Endothelial cell of umbilical vein (primary cell): ENCODE measurements at regions not wholly inside any gene's neighbourhood (a gene's known extent, or its start where the extent isn't known, plus 50 kb on each side); places are given as distances from the start of the nearest gene placed in this dataset.

ENCODE experiments used
- BruUV-seq: library from RNA; stranded (reverse); fragments of 400-500 nt; replicated peaks from 2 replicates; lab custom pipeline; 2021; lab: Mats Ljungman, UMichigan
- CTCF ChIA-PET: fragments of 300-600, 350-600 bp; sonication (Branson Sonifier 250); formaldehyde crosslinking; loops from one replicate; lab custom pipeline; 2021; ENCODE audit warnings: antibody characterized with exemption, inconsistent platforms; lab: Charles Lee
- POLR2A ChIA-PET: fragments of 300-600, 350-600 bp; sonication (Branson Sonifier 250); formaldehyde crosslinking; loops from one replicate; lab custom pipeline; 2021; ENCODE audit warnings: antibody characterized with exemption, inconsistent platforms; lab: Charles Lee
- DNase-seq: peaks from one replicate; pipeline ENCODE4 v3.0.0-alpha.2; 2011; ENCODE audit warnings: low read depth, low spot score
- FAIRE-seq: peaks from 2 replicates; lab custom pipeline; 2011; peaks lifted over from hg19 to GRCh38; lab: Jason Lieb, UNC
- H2AFZ ChIP-seq: 2 replicates; pipeline ENCODE4 v1.6.0; 2012; ENCODE audit warnings: low read depth, low read length, control low read depth, inconsistent platforms
- H3K27ac ChIP-seq: 2 replicates; pipeline ENCODE4 v1.5.1; 2011; ENCODE audit warnings: low read depth, mild to moderate bottlenecking, control low read depth, low read length, moderate library complexity; ENCODE audit not compliant: insufficient read depth
- H3K27me3 ChIP-seq, 2 experiments: 2 replicates each; pipeline versions ENCODE4 v1.6.0 to v1.6.1; 2011; ENCODE audit warnings: low read length in 2 of 2, mixed read lengths in 1 of 2; ENCODE audit not compliant: control insufficient read depth in 2 of 2, insufficient read depth in 2 of 2
- H3K36me3 ChIP-seq, 2 experiments: 2 replicates in 1 of 2; 3 replicates in 1 of 2; pipeline ENCODE4 v1.5.1; 2011; ENCODE audit warnings: low read length in 2 of 2, mild to moderate bottlenecking in 1 of 2, moderate library complexity in 1 of 2; ENCODE audit not compliant: control insufficient read depth in 2 of 2, insufficient read depth in 2 of 2; ENCODE audit errors: extremely low read depth in 1 of 2
- H3K4me1 ChIP-seq: 3 replicates; pipeline ENCODE4 v1.5.1; 2011; ENCODE audit warnings: mild to moderate bottlenecking, low read length; ENCODE audit not compliant: control insufficient read depth, insufficient read depth; ENCODE audit errors: extremely low read depth
- H3K4me2 ChIP-seq: 2 replicates; pipeline ENCODE4 v1.6.1; 2011; ENCODE audit warnings: low read length, control low read depth, mixed read lengths; ENCODE audit not compliant: insufficient read depth
- H3K4me3 ChIP-seq, 3 experiments: fragments of 200-600 bp in 1 of 3; sonication (generic), shearing (Covaris generic) in 1 of 3; replicated peaks in 1 of 3; 2 replicates each; pipeline ENCODE4 v1.5.1; 2011 to 2016; ENCODE audit warnings: control low read depth in 3 of 3, low read length in 3 of 3, mild to moderate bottlenecking in 2 of 3, inconsistent platforms in 1 of 3, low read depth in 1 of 3, moderate library complexity in 1 of 3; ENCODE audit not compliant: insufficient read depth in 1 of 3
- H3K79me2 ChIP-seq: 2 replicates; pipeline ENCODE4 v1.6.0; 2012; ENCODE audit warnings: low read length, inconsistent platforms; ENCODE audit not compliant: control insufficient read depth, insufficient read depth
- H3K9ac ChIP-seq: replicated peaks from 2 replicates; pipeline ENCODE3; 2011; ENCODE audit warnings: low read length, control low read depth; ENCODE audit not compliant: insufficient read depth; ENCODE audit errors: extremely low read depth
- H3K9me1 ChIP-seq: replicated peaks from 3 replicates; pipeline ENCODE4 v1.6.0; 2011; ENCODE audit warnings: mild to moderate bottlenecking, low read length; ENCODE audit not compliant: control insufficient read depth, insufficient read depth; ENCODE audit errors: extremely low read depth
- H3K9me3 ChIP-seq: replicated peaks from 2 replicates; pipeline ENCODE4 v1.5.1; 2012; ENCODE audit warnings: low read length, inconsistent platforms; ENCODE audit not compliant: control insufficient read depth, insufficient read depth
- H4K20me1 ChIP-seq: replicated peaks from 2 replicates; pipeline ENCODE3; 2011; ENCODE audit warnings: mild to moderate bottlenecking, low read length; ENCODE audit not compliant: control insufficient read depth, insufficient read depth; ENCODE audit errors: extremely low read depth
- EZH2 ChIP-seq: IDR thresholded peaks from 2 replicates; pipeline ENCODE4 v1.6.1; 2012; ENCODE audit warnings: borderline replicate concordance, low read depth, mild to moderate bottlenecking, moderate library complexity, low read length, inconsistent platforms; ENCODE audit not compliant: severe bottlenecking
- FOS ChIP-seq: IDR thresholded peaks from 2 replicates; pipeline ENCODE4 v1.6.1; 2011; ENCODE audit warnings: mild to moderate bottlenecking, low read length, moderate library complexity, borderline replicate concordance; ENCODE audit not compliant: insufficient read depth
- GATA2 ChIP-seq: IDR thresholded peaks from 2 replicates; pipeline ENCODE4 v1.7.0; 2011; ENCODE audit warnings: low read depth, mild to moderate bottlenecking, moderate library complexity, mixed read lengths, low read length; ENCODE audit not compliant: insufficient read length, insufficient read depth
- POLR2AphosphoS5 ChIP-seq: IDR thresholded peaks from 2 replicates; pipeline ENCODE4 v1.6.1; 2012; ENCODE audit warnings: low read depth, mild to moderate bottlenecking, control low read depth, low read length, moderate library complexity; ENCODE audit not compliant: insufficient read depth
- dilution Hi-C: fragments of 300-500 bp; cut with MboI; formaldehyde crosslinking; loops from one replicate; pipeline ENCODE4 v1.15.0; 2019; ENCODE audit warnings: low sequenced_read_pairs; ENCODE audit not compliant: extremely low pct_ligation_motif_present
- intact Hi-C: fragments of 100-400 bp; cut with micrococcal nuclease; formaldehyde crosslinking; loops from one replicate; pipeline ENCODE4 v1.10.0; 2022

DNA sequence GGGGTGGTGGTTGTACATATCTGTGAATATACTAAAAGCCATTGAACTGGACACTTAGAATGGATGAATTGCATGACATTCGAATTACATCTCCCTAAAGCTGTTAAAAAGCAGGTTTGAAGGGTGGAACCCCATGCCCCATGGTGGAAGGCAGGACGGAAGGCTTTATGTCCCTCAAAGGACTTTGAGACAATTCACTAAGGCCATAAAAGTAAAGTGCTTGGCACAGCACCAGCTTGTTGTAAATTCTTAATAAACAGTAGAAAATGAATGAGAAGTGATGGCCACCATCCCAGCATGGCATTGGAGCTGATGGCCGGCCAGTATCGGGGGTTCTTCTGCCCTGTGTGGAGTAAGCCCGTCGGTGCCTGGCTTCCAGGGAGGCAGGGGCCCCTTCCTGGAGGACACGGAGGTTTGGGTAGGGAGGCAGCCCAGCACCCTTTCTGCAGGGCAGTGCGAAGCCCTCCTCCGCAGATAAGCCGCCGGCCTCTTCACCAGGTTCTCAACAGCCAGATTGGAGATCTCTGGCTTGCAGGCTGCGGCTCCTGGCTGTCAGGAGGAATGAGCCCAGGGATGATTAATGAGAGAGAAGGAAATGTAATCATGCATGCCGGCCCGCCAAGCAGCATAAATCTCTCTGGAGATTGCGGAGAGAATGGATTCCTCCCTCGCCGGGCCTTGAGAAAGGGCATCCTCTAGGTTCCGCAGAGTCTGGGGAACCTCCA is 346.9 kb downstream of the FOXL1 start:
- Histone ChIP-seq H3K27me3 (no peaks in the 10 kb centered on the region), H3K9me3 (no peaks in the 10 kb centered on the region), H2AFZ (peak overlapping the region; percentile 37), H3K79me2 (no peaks in the 10 kb centered on the region), H3K9ac (no peak overlapping the region), H3K36me3 (no peaks in the 10 kb centered on the region), H3K4me3 (no peak overlapping the region), H3K9me1 (no peaks in the 10 kb centered on the region), H4K20me1 (no peaks in the 10 kb centered on the region), H3K4me2 (peak overlapping the region; percentile 5), H3K4me1 (peaks cover 46% of the 10 kb centered on the region), H3K27ac (peak overlapping the region; percentile 33)
- FAIRE-seq (peak; percentile 98), DNase-seq (peak; percentile 86)
- dilution Hi-C loops (no loop called here), intact Hi-C loops (loop anchor here (10.0 kb wide), 1 partner anchor 250 kb away; no protein-coding TSS in a partner anchor)
- no TSS peak for BruUV-seq
- ChIA-PET POLR2A (no interaction called here), CTCF (interaction anchor here (0.9 to 3.8 kb wide), 4 partner anchors 92 to 361 kb away, joined by 4 to 15 read pairs (median 8); no protein-coding TSS in a partner anchor)
- TF ChIP-seq POLR2AphosphoS5 (peak; percentile 36), GATA2 (peak; percentile 27), EZH2 (no peak), FOS (peak; percentile 42)
